RWPE2 (cell line): ENCODE measurements at regions not wholly inside any gene's neighbourhood (a gene's known extent, or its start where the extent isn't known, plus 50 kb on each side); places are given as distances from the start of the nearest gene placed in this dataset.

ENCODE experiments used
- ATAC-seq: fragments of 200-7000 bp; cut with Tn5 transposase; 3 replicates; pipeline ENCODE4 v1.9.1; 2021; ENCODE audit warnings: low read depth
- DNase-seq: peaks from one replicate; pipeline ENCODE4 v3.0.0-alpha.2; 2020; ENCODE audit warnings: low spot score
- H3K27ac ChIP-seq: fragments of 450-650 bp; 2 replicates; pipeline ENCODE4 v1.5.1; 2017; ENCODE audit warnings: mild to moderate bottlenecking; ENCODE audit not compliant: poor library complexity, severe bottlenecking
- H3K27me3 ChIP-seq: fragments of 250-450 bp; sonication (Bioruptor Pico); 2 replicates; pipeline ENCODE4 v1.5.1; 2021; ENCODE audit warnings: mild to moderate bottlenecking, moderate library complexity; ENCODE audit not compliant: insufficient read depth, poor library complexity, severe bottlenecking
- H3K36me3 ChIP-seq: fragments of 250-450 bp; sonication (Bioruptor Pico); 2 replicates; pipeline ENCODE4 v1.5.1; 2020; ENCODE audit warnings: low read depth, mild to moderate bottlenecking, moderate library complexity
- H3K4me1 ChIP-seq: fragments of 250-450 bp; sonication (Bioruptor Pico); 2 replicates; pipeline ENCODE4 v1.5.1; 2021; ENCODE audit warnings: mild to moderate bottlenecking, moderate library complexity; ENCODE audit not compliant: insufficient read depth, poor library complexity, severe bottlenecking
- H3K4me3 ChIP-seq: fragments of 250-450 bp; sonication (Bioruptor Pico); 2 replicates; pipeline ENCODE4 v1.5.1; 2021; ENCODE audit warnings: mild to moderate bottlenecking, moderate library complexity; ENCODE audit not compliant: severe bottlenecking
- H3K9me3 ChIP-seq: fragments of 250-450 bp; sonication (Bioruptor Pico); 2 replicates; pipeline ENCODE4 v1.5.1; 2021; ENCODE audit warnings: mild to moderate bottlenecking, moderate library complexity; ENCODE audit not compliant: severe bottlenecking
- CTCF ChIP-seq: fragments of 450-650 bp; IDR thresholded peaks from one replicate; pipeline ENCODE4 v1.5.1; 2017; ENCODE audit warnings: mild to moderate bottlenecking, moderate library complexity; ENCODE audit not compliant: poor library complexity, severe bottlenecking

GRCh38 chr4:142952821-142953580 lies 106.9 kb upstream of the INPP4B start:
- no peak for ATAC-seq
- TF ChIP-seq CTCF = no peak
- Histone ChIP-seq H3K27me3 (peaks cover 3% of the 10 kb centered on the region), H3K4me1 (no peaks in the 10 kb centered on the region), H3K36me3 (no peaks in the 10 kb centered on the region), H3K9me3 (no peaks in the 10 kb centered on the region), H3K4me3 (no peak overlapping the region), H3K27ac (no peak overlapping the region)
- DNase-seq = no peak

- Histone ChIP-seq H3K27ac (no peak overlapping the region), H3K4me1 (no peaks in the 10 kb centered on the region), H3K4me3 (no peak overlapping the region), H3K27me3 (no peaks in the 10 kb centered on the region), H3K36me3 (no peaks in the 10 kb centered on the region), H3K9me3 (no peaks in the 10 kb centered on the region)
- no peak for TF ChIP-seq CTCF
- no peak for ATAC-seq
- DNase-seq = no peak
Measured at GRCh38 chr4:142954415-142954814, 108.3 kb upstream of the INPP4B start.

GRCh38 chr4:142955501-142955900 lies 109.4 kb upstream of the INPP4B start:
- TF ChIP-seq CTCF = no peak
- H3K36me3 ChIP-seq = no peaks in the 10 kb centered on the region
- H3K27me3 ChIP-seq = no peaks in the 10 kb centered on the region
- H3K4me1 ChIP-seq = no peaks in the 10 kb centered on the region
- DNase-seq (no peak), ATAC-seq (no peak)
- no peaks in the 10 kb centered on the region for H3K9me3 ChIP-seq
- H3K4me3 ChIP-seq = no peak overlapping the region
- H3K27ac ChIP-seq = no peak overlapping the region

- Histone ChIP-seq H3K4me1 (no peaks in the 10 kb centered on the region), H3K27ac (no peak overlapping the region), H3K9me3 (no peaks in the 10 kb centered on the region), H3K27me3 (no peaks in the 10 kb centered on the region), H3K4me3 (no peak overlapping the region), H3K36me3 (no peaks in the 10 kb centered on the region)
- no peak for DNase-seq
- TF ChIP-seq CTCF = no peak
- peak; percentile 64; the same call in 2 of the 3 replicates for ATAC-seq
Measured at GRCh38 chr4:142959173-142959572, 113.1 kb upstream of the INPP4B start.

GRCh38 chr4:142960126-142960525 lies 114.0 kb upstream of the INPP4B start:
- ATAC-seq (no peak), DNase-seq (no peak)
- Histone ChIP-seq H3K4me1 (no peaks in the 10 kb centered on the region), H3K27me3 (no peaks in the 10 kb centered on the region), H3K36me3 (no peaks in the 10 kb centered on the region), H3K27ac (no peak overlapping the region), H3K9me3 (no peaks in the 10 kb centered on the region), H3K4me3 (no peak overlapping the region)
- no peak for TF ChIP-seq CTCF
